ENCODE measurements at regions not wholly inside any gene's neighbourhood (a gene's known extent, or its start where the extent isn't known, plus 50 kb on each side); places are given as distances from the start of the nearest gene placed in this dataset.
"Not testable (repeated sequence)": the region's sequence is repeated elsewhere in the genome, so short reads cannot be mapped to it uniquely, and the experiment has no call there.

DNA sequence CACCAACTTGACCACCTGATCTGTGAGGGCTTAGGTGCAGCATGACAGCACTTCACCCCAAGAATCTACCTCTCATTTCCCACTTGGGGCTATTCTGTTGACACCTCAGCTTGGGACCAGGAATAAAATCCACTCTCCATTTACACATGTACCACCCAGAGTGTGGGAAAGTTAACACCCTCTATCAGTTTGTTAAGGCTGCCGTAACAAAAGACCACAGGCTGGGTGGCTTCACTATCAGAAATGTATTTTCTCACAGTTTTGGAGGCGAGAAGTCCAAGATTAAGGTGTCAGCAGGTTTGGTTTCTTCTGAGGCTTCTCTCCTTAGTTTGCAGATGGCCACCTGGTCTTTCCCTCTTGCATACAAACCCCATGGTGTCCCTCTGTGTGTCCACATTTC, 277.7 kb upstream of the ERBB4 start:
- intact Hi-C loops (cut with DNase I), result no loop called here
- no peak for DNase-seq (ENCODE audit: missing footprints)
- ATAC-seq, result no peak

DNA sequence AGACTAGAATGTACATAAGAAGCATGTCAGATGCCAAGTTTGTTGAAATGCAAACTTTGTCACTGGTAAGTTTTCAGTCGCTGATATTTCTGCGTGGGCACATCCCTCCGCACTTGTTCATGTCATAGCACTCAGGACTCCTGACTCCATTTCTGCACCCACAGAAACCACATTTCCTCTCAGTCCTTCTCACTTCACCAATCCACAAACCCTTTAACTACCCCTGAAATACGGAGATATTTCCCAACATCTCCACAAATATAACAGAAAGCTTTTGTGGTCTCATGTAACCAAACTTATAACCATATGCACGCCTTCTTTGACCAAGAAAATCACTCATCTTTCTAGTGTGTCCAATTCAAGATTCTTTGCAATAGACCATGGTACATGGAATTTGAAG, 276.9 kb upstream of the ERBB4 start:
- DNase-seq (ENCODE audit: missing footprints) (no peak), ATAC-seq (no peak)
- intact Hi-C loops (cut with DNase I), result no loop called here

DNA sequence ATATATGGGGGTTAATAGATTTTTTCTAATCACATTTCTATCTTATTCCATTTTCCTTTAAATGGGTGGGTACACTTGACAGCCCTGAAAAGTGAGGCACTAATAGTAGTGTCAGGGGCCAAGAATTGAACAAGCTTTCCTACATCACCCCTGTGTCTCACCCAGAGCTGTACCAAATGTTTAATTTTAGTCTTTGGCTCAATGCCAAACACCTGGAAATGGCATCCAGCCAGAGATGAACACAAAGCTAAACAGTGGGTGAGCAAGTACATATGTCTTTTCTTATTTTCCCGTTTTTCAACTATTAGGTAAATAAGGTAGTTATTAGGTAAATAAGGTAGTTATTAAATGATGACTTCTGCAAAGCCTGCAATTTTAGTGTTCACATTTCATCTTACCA, 276.3 kb upstream of the ERBB4 start:
- intact Hi-C loops (cut with DNase I), result no loop called here
- ATAC-seq (no peak), DNase-seq (ENCODE audit: missing footprints) (no peak)

DNA sequence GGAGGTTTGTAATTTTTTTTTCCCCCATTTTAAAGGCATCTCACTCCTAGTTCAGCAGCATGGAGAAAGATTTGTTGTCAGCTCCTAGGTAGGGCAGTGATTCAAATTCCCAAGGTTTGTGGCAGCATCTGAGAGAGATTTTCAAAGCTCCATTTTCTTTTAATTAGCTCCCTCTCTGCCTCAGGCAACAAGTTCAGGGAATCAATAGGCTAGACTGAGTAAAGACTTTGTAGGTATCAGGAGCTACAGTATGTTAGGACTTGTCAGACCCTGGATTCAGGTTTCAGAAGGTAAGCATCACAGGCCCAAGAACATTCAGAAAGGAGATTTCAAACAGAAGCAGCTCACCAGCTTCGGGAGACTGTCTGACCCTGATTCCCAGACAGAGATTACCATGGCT, 273.3 kb upstream of the ERBB4 start:
- ATAC-seq, result no peak
- intact Hi-C loops (cut with DNase I), result no loop called here
- DNase-seq (ENCODE audit: missing footprints), result no peak

DNA sequence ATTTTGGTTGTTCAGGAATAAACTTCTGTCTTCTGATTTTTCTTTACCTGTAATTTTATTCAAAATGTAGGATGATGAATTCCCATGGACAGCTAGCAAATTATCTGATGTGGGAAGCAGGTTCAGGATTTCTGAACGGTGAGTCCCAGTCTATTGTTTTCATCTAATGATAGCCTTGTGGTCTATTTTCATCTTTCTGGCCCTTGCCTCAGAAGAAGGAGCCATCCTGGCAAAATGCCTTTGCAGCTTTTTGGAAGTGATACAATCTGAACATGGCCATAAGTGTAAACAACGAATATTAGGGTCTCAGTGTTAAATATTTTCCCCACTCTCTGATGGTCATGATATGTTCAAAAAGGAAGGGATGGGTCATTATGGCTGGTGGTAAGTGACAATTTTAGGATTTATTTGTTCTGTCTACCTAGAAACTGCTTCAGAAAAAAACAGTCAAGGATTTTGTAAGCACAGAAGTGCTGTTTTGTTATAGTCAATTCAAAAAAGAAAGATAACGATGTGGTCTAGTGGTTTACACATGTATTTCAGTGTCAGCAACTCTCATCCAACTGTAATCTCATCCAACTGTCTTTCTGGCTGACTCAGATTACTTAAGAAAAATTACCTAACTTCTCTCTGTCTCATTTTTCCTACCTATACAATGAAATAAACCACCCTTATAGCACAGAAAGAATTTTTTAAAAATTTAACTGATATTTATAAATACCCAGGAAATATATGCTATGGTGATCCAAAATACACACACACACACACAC, 272.6 kb upstream of the ERBB4 start:
- intact Hi-C loops (cut with DNase I), result no loop called here
- ATAC-seq (no peak), DNase-seq (ENCODE audit: missing footprints) (no peak)

DNA sequence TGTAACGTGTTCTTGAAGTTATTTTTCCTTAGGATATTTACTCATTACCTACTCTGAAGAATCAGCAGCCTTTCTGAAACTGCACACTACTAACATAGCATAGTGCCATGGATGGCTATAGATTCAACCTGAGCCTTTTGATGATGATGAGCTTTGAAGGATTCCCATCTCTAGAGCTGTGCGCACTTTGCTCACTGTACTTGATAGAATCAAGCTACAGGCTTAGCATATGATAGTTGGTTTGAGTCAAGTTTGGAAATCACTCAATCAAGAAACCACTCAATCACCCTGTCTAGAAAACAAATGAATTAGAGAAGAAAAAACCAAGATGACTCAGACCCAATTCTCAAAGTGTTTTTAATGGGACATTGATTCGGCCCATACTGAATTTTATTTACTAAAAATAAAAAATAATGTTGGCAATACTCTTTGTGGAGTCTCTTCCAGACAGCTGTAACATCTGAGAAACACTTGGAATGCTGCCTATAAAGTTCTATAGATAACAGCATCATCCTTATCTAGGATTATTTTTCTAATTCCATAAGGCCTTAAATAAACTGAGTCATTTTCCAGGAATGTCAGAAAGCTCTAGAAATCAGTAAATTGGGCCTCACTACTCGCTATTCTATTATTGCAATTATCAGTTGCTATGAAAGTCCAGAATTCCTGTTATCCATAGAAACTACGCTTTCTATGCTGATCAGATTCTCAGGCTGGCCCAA, 259.0 kb upstream of the ERBB4 start:
- DNase-seq (ENCODE audit: missing footprints) (no peak), ATAC-seq (no peak)
- intact Hi-C loops (cut with DNase I), result no loop called here

DNA sequence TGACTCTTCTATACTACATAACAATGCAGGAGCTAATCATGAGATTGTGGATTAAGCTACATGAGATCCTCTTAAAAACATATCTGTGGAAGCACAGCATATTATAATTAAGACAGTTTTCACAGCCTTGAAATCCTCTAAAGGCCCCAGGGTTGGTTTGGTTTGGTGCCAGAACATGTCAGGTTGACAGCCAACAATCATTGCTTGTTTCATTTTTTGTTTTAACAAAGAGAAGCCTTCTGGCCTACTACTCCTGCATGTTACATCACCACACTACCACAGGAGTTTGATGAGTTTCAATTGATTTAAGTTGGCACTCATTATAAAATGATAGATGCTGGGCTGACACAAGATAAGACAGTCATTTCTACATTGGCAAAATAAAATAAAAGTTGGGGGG, 255.9 kb upstream of the ERBB4 start:
- ATAC-seq, result no peak
- no peak for DNase-seq (ENCODE audit: missing footprints)
- intact Hi-C loops (cut with DNase I), result no loop called here

DNA sequence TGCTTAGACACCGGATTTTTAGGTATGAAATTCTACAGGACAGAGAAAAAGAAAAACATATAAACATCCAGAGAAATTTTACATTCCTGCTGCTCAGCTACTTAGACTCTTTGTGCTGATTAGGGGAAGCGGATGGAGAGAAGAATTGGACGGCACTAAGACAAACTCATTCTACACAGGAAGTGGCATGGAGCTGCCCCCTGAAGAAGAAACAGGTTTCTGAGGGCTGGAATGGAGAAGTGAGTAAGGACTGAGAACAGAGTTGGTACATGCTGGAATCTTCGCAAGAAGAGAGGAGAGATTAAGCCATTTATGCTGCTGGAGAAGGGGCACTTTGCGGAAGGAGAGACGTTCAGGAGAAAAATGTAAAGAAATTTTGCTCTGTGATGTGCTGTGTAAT, 253.0 kb upstream of the ERBB4 start:
- ATAC-seq, result no peak
- intact Hi-C loops (cut with DNase I), result no loop called here
- no peak for DNase-seq (ENCODE audit: missing footprints)

DNA sequence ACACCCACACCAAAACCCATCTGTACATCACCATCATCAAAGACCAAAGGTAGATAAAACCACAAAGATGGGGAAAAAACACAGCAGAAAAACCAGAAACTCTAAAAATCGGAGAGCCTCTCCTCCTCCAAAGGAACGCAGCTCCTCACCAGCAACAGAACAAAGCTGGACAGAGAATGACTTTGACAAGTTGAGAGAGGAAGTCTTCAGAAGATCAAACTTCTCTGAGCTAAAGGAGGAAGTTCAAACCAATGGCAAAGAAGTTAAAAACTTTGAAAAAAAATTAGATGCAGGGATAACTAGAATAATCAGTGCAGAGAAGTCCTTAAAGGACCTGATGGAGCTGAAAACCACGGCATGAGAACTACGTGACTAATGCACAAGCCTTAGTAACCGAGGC, 247.5 kb upstream of the ERBB4 start:
- DNase-seq (ENCODE audit: missing footprints); ATAC-seq; intact Hi-C loops (cut with DNase I): not testable (repeated sequence)

DNA sequence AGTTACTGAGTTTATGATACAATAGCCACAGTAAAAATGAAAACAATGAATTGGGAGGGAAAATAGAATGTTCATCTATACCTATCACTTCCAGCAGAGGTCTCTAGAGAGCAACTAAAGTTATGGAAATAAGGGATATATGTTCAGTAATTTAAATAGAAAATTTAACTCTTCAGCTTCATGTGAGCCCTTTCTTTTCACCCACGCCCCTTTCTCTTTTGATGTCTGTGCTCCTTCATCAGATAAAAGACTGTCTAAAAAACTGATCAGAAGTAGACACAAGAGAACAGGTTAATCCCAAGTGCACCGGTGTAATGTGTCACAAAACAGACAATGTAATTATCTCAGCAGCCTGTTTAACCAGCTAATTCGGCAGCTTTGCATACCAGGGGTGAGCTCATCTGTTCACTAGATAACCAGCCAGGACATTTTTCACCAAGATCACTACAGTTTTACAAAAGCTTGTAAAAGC, 238.5 kb upstream of the ERBB4 start:
- intact Hi-C loops (cut with DNase I), result loop anchor here (1.0 to 10.0 kb wide), 2 partner anchors 118 to 376 kb away; no protein-coding TSS in a partner anchor
- DNase-seq (ENCODE audit: missing footprints) (no peak), ATAC-seq (no peak)

DNA sequence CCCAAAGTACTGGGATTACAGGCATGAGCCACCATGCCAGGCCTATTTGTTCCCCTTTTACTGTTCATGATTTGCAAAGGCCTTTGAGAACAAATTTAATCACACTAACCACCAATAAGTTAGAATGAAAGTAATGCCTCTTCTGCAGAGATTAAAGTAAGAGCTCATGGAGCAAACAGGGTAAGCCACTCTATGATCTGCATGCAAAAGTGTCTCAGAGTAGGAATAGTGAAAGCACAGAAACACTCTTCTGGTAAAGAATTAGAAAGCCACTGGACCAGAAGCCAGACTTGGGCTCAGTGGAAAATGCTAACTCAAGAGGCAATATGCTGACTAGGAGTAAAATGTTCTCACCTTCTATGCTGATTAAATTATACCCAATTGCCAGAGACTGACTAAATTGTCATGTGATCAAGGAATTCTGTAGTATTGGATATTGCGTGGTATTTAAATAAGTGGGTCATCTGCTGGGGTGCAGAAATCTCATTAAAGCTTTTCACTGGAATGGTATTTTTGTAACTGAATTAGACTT, 235.3 kb upstream of the ERBB4 start:
- intact Hi-C loops (cut with DNase I), result loop anchor here (10.0 kb wide), 1 partner anchor 121 kb away; no protein-coding TSS in a partner anchor
- ATAC-seq, result no peak

DNA sequence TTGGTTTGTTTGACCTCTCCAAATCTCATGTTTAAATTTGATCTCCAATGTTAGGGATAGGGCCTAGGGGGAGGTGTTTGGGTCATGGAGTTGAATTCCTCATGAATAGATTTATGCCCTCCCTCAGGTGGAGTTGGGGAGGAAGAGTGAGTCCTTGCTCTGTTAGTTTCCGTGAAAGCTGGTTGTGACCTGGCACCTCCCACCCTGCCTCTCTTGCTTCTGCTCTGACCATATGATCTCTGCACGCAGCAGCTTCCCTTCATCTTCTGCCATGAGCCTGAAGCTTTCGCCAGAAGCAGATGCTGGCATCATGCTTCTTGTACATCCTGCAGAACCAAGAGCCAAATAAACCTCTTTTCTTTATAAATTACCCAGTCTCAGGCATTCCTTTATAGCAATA, 231.6 kb upstream of the ERBB4 start:
- intact Hi-C loops (cut with DNase I), result loop anchor here (10.0 kb wide), 1 partner anchor 125 kb away; no protein-coding TSS in a partner anchor
- ATAC-seq, result no peak
- DNase-seq (ENCODE audit: missing footprints), result no peak

More for the DNA sequence above, 235.3 kb upstream of the ERBB4 start:
- DNase-seq (ENCODE audit: missing footprints), result no peak

DNA sequence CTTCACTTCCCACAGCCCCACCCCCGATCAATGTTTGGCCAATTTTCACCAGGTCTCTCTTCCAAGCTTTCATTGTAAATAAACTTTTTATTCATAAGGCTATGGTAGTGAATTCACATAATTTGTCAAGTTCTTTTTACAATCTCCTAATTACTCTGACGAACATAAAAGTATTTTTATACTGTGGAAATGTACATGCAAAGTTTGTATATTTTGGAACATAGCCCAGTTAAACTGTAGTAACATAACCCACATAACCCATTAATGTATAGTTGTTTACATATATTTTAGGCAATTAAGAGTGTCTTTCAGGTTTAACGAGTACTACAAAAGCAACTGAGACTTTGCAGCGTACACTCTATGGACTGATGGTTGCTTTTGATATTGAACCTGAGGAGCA, 228.3 kb upstream of the ERBB4 start:
- no peak for DNase-seq (ENCODE audit: missing footprints)
- no peak for ATAC-seq
- intact Hi-C loops (cut with DNase I), result no loop called here

DNA sequence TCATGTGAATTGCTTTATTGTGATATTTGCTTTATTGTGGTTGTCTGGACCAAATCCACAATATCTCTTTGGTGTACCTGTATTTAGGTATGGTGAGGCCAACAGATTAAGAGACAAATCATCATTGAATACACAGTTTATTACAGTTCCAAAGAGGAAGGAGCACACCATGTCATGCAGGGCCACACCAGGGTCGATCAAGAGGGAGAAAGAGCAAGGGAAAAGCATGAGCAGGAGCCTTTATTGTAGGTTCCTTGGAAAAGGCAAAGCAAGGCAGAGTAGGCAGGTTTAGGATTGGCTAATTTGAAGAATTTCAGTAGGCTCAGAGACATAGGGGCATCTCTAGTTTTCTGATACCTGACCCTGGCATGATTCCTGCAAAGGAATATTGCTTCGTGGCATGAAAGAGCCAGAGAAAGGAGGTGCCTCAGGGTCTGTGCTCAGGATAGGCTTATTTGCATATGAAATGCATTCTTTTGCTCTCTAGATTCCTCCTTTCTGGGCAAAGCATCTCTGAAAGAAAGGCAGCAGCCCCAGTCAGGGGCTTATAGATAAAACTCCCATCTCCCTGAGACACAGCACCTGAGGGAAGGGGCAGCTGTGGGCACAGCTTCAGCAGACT, 214.2 kb upstream of the ERBB4 start:
- no peak for ATAC-seq
- DNase-seq (ENCODE audit: missing footprints), result no peak
- intact Hi-C loops (cut with DNase I), result no loop called here

DNA sequence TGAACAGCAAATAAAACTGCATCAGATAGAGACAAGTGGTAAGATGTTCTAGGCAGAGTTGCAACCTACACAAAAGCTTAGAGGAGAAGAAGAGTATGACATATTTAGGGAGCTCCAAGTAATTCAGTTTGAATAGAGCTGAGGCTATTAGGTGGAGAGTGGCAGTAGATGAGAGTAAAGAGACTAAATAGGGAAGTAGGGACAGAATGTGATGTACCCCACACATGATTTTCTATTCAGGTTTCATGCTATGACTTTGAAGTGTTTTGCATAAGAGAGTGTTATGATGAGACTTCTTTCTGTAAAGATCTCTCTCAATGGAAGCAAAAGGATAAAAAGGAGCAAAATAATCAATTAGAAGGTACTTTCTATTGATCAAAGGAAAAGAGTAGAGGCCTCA, 206.8 kb upstream of the ERBB4 start:
- intact Hi-C loops (cut with DNase I), result no loop called here
- no peak for DNase-seq (ENCODE audit: missing footprints)
- ATAC-seq, result no peak

DNA sequence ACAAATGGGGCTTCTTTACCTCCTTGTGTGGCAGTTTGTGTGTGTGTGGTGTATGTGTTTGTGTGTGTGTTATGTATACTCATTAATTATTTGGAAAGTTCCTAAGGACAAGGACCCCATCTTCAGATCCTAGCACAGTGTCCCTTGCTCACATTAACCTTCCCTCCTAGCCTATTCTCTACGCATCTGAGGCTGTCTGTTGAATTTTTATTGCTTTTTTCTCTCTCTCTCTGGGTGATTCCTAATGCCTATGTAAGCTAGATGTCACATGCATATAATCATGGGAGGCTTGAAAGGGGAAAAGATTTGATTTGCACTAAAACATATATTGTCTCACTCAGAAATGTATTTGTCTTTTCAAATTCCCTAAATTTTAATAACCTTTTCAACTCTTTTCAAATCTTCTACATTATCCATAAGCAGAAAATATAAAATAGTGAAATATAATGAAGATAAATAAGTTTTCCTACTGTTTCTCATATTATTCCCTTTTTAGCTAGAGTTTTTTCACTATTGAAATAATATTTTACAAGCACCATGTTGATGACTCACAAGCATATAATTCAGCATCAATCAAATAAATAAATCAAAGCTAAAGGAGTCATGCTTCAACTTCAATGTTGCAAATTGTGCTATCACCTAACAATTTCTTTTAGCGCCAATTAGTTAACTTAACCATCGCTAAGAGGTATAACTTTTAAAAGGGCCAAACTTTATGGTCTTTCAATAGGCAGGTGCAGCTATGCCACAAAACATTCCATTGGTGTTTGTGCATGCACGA, 199.0 kb upstream of the ERBB4 start:
- DNase-seq (ENCODE audit: missing footprints) (no peak), ATAC-seq (no peak)
- intact Hi-C loops (cut with DNase I), result no loop called here

DNA sequence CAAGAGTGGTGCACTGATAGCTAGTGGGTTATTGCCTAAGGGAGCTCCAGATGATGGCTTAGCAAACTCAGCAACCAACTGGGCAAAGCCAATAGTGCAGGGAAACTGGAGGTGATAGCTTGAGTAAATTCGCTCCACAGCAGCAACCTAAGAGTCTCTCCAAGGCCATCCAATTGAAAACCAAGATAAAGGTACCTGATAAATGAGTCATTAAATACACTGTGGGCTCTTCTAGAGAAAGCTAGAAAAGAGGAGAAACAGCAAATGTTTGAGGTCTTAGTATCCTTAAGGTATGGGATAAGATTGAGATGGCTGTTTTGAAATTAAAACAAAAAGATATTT, 197.8 kb upstream of the ERBB4 start:
- no peak for ATAC-seq
- intact Hi-C loops (cut with DNase I), result no loop called here
- DNase-seq (ENCODE audit: missing footprints), result no peak

DNA sequence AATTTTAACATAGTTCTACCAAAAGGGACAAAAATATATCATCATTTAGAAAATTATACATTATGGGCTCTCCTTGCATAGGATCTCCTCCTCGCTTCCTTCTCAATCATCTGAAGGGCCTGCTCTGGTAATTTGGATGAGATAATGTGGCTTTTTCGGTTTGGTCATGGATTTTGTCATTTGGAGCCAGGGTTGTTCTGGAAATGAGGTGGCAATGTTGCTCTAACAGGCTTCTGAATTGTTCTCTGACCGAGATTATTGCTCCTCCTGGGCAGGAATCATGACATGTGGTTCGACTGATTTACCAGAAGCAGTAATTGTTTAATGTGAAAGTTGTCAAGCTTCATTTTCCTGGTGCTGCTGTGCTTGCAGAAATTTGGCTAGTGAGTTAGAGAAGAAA, 194.7 kb upstream of the ERBB4 start:
- DNase-seq (ENCODE audit: missing footprints) (no peak), ATAC-seq (no peak)
- intact Hi-C loops (cut with DNase I), result no loop called here

DNA sequence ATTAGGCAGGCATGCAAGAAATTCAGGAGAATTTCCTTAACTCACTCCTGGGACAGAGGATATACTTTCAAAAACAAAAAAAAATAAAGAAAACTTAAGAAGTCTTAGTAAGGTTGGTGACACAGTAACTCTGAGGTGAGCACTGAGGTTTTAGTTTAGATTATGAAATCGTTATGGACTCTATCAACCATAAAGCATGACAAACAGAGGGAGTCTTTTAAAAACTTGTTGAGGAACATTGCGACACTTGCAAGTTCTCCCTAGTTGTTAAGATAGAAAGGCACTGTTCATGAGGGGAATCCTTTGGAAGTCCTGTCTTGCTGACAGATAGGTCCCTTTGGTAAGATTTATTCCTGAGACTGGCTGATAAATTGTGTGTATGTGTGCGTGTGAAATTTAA, 194.3 kb upstream of the ERBB4 start:
- no peak for DNase-seq (ENCODE audit: missing footprints)
- intact Hi-C loops (cut with DNase I), result no loop called here
- no peak for ATAC-seq
